ENCODE measurements at regions not wholly inside any gene's neighbourhood (a gene's known extent, or its start where the extent isn't known, plus 50 kb on each side); places are given as distances from the start of the nearest gene placed in this dataset.

GRCh38 chr14:71452987-71453386, 479.2 kb upstream of the RGS6 start:
- no peak overlapping the region for H3K4me2 ChIP-seq (ENCODE audit: low read length)
- H3K4me3 ChIP-seq (ENCODE audit: low read length): no peak overlapping the region
- H3K4me1 ChIP-seq (ENCODE audit: insufficient read depth, low read length): peaks cover 65% of the 10 kb centered on the region
- H3K9me2 ChIP-seq (replicated peaks; ENCODE audit: low read length): no peaks in the 10 kb centered on the region
- H3K27me3 ChIP-seq (ENCODE audit: low read length): no peaks in the 10 kb centered on the region
- peaks cover 72% of the 10 kb centered on the region for H3K79me2 ChIP-seq (ENCODE audit: low read length)
- H3K9me3 ChIP-seq (ENCODE audit: low read length): no peaks in the 10 kb centered on the region
- H3K36me3 ChIP-seq (ENCODE audit: low read depth, low read length): no peaks in the 10 kb centered on the region
- POLR2A ChIA-PET (ENCODE audit: unreplicated experiment): no interaction called here
- no TSS peak for BruUV-seq (replicated peaks)
- TF ChIP-seq CTCF (conservative IDR thresholded peaks at IDR 0.05; ENCODE audit: low read depth, low read length) (no peak), EZH2phosphoT487 (IDR thresholded peaks at IDR 0.05; ENCODE audit: borderline replicate concordance, low read length) (no peak), EZH2 (IDR thresholded peaks at IDR 0.05; ENCODE audit: low read length, unreplicated experiment) (no peak)
- peaks cover 6% of the 10 kb centered on the region for H3F3A ChIP-seq (ENCODE audit: low read length, unreplicated experiment)
- intact Hi-C loops (cut with micrococcal nuclease): loop anchor here (1.0 kb wide), 1 partner anchor 39 kb away; no protein-coding TSS in a partner anchor
- no peaks in the 10 kb centered on the region for H4K20me1 ChIP-seq (ENCODE audit: low read length)
- no peak overlapping the region for H3K9ac ChIP-seq (ENCODE audit: low read length)
- ATAC-seq (no peak), DNase-seq (no peak)
- CTCF ChIA-PET: no interaction called here
- no peak overlapping the region for H2AFZ ChIP-seq (ENCODE audit: low read length)
- no peak overlapping the region for H3K27ac ChIP-seq (ENCODE audit: low read length)

- no peaks in the 10 kb centered on the region for H3K36me3 ChIP-seq (ENCODE audit: low read depth, low read length)
- POLR2A ChIA-PET (ENCODE audit: unreplicated experiment): no interaction called here
Measured at GRCh38 chr14:71454010-71454409, 478.2 kb upstream of the RGS6 start.

More at GRCh38 chr14:71454010-71454409, 478.2 kb upstream of the RGS6 start:
- Histone ChIP-seq H2AFZ (ENCODE audit: low read length) (no peak overlapping the region), H3K9me3 (ENCODE audit: low read length) (no peaks in the 10 kb centered on the region), H3K4me2 (ENCODE audit: low read length) (no peak overlapping the region), H4K20me1 (ENCODE audit: low read length) (no peaks in the 10 kb centered on the region), H3K9me2 (replicated peaks; ENCODE audit: low read length) (no peaks in the 10 kb centered on the region), H3K79me2 (ENCODE audit: low read length) (peaks cover 75% of the 10 kb centered on the region), H3K27me3 (ENCODE audit: low read length) (no peaks in the 10 kb centered on the region), H3K9ac (ENCODE audit: low read length) (no peak overlapping the region), H3K4me1 (ENCODE audit: insufficient read depth, low read length) (peaks cover 55% of the 10 kb centered on the region), H3F3A (ENCODE audit: low read length, unreplicated experiment) (peaks cover under 1% of the 10 kb centered on the region), H3K27ac (ENCODE audit: low read length) (no peak overlapping the region), H3K4me3 (ENCODE audit: low read length) (no peak overlapping the region)
- CTCF ChIA-PET: no interaction called here
- ATAC-seq: no peak
- intact Hi-C loops (cut with micrococcal nuclease): no loop called here
- no peak for DNase-seq
- BruUV-seq (replicated peaks): no TSS peak
- TF ChIP-seq EZH2 (IDR thresholded peaks at IDR 0.05; ENCODE audit: low read length, unreplicated experiment): no peak
- TF ChIP-seq CTCF (conservative IDR thresholded peaks at IDR 0.05; ENCODE audit: low read depth, low read length): no peak
